DMS 273 (cell line): ENCODE measurements at regions not wholly inside any gene's neighbourhood (a gene's known extent, or its start where the extent isn't known, plus 50 kb on each side); places are given as distances from the start of the nearest gene placed in this dataset.

Experiments used
- DNase-seq: peaks from one replicate; lab custom pipeline; 2025; ENCODE audit not compliant: unreplicated experiment; lab: John Stamatoyannopoulos, UW

DNA sequence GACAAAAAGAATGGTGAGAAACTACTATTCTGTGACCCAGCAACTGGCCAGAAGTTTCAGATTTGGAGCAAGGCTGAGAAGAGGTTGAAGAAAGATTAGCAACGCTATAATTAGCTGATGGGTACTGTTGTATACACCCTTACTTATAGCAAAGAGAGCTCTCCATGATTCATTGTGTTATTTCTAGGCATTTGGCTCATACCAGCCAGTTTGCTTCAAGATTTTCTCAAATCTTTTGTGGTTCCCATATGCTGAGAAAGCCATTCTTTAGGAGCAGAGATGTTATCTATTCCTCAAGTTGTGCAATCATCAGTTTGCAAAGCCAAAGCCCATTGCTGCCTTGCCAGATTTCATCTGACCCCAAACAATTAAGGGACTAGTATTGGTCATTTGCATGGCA lies 179.4 kb downstream of the ETS1 start:
- no peak for DNase-seq

DNA sequence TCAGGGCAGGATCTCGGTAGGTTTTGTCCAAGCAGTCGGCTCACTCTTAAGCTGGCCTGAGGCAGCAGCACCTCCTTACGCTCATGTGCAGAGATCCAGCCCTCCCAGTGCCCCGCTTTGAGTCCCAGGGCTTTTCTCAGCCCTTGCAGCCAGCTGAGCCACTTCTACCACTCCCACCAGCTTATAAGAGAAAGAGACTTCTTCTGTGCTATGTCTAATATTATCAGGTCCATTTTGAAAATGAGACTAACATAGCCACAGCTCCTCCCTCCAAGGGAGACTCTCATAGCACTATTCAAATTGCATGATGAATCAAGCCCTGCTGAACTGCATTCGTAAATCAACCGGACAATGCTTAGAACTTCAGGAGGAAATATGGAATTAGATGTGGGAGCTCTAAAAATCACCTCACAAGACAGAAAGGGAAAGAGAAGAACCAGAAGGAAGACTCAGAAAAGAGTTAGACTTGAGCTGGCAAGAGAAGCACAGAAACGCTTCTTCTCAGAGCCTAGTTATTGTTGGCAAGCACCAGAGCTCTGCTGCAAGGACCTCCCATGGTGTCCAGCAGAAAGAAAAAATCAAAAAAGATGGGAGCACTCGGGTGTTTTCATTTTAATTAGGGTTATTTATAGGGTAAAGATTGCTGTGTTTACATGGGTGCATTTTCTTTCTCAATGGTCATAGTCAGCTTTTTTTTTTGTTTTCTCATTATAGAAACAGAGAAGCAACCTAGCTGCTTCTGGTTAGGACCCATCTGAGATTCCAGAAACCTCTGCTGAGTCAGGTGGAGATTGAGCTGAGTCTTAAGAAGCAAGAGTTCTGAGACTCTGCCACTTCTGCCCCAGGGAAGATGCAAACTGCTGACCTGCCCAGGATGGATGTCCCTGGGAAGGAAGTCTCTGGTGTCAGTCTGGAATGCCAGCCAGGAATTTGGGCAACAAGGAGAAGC lies 181.4 kb downstream of the ETS1 start:
- no peak for DNase-seq

DNA sequence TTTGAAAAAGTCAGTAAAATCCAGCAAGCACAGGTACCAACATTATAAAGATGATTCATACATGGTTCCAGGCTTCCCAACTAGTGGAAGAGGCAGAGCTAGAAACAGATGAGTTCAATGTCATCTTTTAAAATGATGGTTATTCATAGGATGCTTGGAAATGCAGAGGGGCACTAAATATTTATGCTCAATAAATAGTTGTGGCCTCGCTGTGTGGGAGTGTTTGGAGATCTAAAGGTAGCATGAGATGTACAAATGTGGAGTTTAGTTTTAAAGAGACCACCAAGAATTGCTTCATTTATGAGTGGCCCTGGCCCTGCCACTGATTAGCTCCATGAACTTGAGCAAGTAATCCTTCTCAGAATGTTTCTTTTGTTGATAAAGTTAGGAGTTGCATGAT lies 182.2 kb downstream of the ETS1 start:
- DNase-seq = no peak

- DNase-seq = no peak
Measured at GRCh38 chr11:128404437-128404836, 182.9 kb downstream of the ETS1 start.

DNA sequence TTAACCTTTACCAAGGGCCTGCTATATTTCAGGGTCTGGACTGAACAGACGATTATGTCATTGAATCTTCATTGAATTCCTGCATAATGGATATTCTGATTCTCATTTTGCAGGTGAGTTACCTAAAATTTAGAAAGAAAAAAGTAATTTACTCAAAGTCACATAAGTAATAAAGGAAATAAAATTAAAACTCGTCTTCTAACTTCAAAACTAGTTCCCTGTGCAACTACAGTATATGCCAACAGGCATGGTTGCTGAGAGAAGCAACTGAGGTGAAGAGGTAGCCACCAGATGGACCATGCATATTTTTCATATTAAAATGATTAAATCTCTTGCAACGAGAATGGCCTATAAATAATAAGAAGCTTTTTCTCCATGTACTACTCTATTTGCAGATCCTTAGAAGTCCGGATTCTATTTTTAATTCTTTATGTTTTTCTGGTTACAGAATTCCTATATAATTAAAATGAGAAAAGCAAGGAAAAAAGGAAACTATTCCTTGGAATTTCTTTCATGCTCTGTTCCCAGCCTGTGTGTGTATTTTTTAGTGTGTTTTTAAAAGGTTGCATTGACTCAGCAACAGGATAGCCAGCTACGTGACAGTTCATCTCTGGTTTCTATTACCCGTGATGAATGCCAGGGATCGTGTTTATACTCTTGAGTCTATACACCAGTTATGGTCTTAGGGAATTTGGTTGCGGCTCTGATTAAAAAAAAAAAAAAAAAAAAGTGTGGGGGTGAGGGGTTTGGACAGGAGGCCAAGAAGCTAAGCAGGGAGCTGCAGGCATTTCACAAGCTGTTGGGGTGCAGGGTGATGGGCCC lies 186.8 kb downstream of the ETS1 start:
- DNase-seq = no peak

GRCh38 chr11:128399251-128400121 lies 187.9 kb downstream of the ETS1 start:
- DNase-seq = no peak

DNA sequence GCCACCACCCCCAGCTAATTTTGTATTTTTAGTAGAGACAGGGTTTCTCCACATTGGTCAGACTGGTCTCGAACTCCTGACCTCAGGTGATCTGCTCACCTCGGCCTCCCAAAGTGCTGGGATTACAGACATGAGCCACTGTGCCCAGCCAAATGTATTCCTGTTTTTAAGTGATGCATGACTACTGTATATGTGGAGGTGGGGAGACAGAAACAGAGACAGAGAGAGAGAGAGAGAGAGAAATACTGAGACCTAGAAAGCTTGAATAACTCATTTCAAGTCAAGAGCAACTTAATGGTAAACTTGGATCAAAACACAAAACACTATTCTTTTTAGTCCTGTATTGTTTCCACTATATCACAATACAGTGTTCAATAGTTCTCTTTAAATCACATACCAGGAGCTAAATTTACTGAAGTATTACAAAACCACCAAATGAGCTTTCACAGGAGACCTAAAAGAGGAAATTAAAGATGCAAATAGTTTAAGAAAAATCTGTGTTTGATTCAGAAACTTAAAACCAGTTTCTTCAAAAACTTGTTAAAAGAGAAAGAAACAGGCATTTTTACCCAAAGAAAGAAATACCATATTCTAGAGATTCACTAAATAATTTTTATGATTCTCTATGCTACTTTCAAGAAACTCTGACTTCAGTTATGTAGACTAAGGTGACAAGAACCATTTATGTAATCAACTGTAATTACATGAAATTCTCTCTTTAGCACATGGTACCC lies 188.7 kb downstream of the ETS1 start:
- no peak for DNase-seq

DNA sequence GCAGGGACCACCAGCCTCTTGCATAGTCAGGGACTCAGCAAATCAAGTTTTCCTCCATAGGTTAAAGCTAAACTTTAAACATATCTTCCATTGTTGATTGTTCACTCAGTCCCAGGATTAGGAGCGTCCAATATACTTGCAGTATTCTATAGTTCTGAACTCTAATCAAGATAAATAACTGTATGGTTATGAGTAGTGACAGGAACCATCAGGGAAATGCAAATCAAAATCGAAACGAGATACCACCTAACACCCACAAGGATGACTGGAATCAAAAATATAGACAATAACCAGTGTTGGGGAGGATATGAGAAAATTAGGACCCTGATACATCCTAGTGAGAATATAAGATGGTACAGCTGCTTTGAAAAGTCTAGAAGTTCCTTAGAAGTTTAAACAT lies 190.0 kb downstream of the ETS1 start:
- DNase-seq = no peak

DNA sequence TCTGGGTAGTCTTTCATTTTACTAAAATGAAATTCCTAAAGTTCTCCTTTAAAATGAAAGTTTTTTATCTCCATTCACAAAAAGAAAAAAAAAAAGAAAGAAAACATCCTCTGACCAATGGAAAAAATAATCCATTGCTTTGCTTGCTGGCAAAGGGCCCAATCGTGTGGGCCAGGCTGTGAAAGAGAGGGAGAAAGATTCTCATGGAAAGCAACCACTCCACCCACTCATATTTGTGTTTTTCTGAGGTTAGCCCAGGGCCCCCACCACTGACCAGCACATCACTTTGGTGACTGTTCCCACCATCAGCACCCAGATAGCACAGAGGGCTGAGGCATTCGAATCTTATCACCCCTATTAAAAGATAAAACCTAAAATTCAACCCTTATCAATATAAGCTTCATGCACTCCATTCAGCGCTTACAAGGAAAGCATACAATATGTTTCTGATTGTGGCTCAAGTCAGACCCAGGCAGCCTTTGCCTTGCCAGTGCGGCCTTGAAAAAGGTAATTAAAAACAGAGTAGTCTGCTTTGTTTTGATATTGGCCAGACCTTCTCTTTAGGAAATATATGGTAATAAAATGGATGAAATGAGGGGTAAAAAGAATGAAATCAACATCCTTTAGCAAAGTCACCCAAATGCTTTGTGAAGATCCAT lies 192.8 kb downstream of the ETS1 start:
- no peak for DNase-seq

- DNase-seq = no peak
Measured at GRCh38 chr11:128392259-128392658, 195.1 kb downstream of the ETS1 start.

GRCh38 chr11:128391811-128392210 lies 195.5 kb downstream of the ETS1 start:
- DNase-seq = no peak

DNA sequence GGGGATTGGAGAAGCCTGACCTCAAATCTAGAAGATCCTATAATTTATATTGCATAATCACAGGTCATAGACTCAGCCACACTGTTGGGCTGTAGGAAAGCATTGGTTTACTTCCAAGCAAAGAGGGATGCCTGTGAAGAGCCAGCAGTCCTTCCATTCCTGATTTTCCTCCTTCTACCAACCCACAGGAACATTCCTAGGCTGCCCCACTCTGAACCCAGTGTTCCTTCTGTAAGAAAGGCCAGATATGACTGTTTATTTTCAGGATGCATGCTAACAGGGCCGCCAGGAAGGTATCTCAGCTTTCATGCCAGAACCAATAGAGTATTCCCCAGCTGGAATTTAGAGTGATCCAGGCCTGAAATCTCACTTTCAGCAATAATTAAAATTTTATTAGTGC lies 197.1 kb downstream of the ETS1 start:
- DNase-seq = no peak

- no peak for DNase-seq
Measured at GRCh38 chr11:128389461-128389976, 197.8 kb downstream of the ETS1 start.

GRCh38 chr11:128388206-128388815 lies 199.0 kb downstream of the ETS1 start:
- no peak for DNase-seq

- DNase-seq = no peak
Measured at GRCh38 chr11:128379587-128380580, 207.5 kb downstream of the ETS1 start.

DNA sequence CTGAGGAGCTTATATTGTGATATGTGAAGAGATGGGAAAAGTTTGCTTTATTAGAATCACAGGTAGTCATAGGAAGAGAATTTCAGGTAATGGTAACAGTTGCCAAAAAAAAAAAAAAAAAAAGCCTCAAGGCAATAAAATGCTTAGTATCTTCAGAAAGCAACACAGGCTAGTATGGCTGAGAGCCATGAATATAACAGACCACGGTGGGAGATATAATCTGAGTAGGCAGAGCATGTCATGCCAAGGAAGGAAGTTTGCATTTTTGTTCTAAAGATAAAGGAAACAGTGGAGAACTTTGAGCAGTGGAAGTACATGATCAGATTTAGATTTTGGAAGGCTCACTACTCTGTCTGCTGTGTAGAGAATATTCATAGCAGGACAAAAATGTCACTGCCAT lies 211.4 kb downstream of the ETS1 start:
- no peak for DNase-seq

GRCh38 chr11:128374026-128374425 lies 213.3 kb downstream of the ETS1 start:
- DNase-seq = no peak

DNA sequence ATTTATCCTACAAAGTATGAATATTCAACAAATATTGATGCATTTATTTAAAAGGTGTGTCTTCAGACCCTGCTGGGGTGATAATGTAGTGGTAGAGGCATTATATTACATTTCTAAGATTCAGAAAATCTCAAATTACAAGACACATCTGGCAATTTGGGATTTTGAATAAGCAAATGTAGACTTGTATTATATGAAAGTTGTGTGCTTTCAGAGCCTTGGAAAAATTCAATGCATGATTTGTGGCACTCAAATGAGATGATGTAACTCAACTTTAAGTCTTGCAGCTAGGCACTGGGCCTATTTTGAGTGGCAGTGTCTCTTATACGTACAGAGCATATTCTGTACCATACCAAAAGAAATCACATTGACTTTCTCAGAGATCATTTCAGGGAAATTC lies 214.4 kb downstream of the ETS1 start:
- DNase-seq = peak; percentile 7
